B cell (primary cell): ENCODE measurements at regions not wholly inside any gene's neighbourhood (a gene's known extent, or its start where the extent isn't known, plus 50 kb on each side); places are given as distances from the start of the nearest gene placed in this dataset.

ENCODE experiments used
- ATAC-seq: fragments of 200-7000 bp; cut with Tn5 transposase; one replicate; pipeline ENCODE4 v1.10.0; 2021; ENCODE audit warnings: low read depth, mild to moderate bottlenecking, moderate number of reproducible peaks, moderate library complexity
- CTCF ChIA-PET: fragments of 350-600 bp; sonication (Branson Sonifier 250); formaldehyde crosslinking; loops from one replicate; lab custom pipeline; 2021; ENCODE audit warnings: antibody characterized with exemption, inconsistent platforms; lab: Charles Lee
- POLR2A ChIA-PET: fragments of 350-600 bp; sonication (Branson Sonifier 250); formaldehyde crosslinking; loops from one replicate; lab custom pipeline; 2021; ENCODE audit warnings: antibody characterized with exemption; lab: Charles Lee
- DNase-seq: peaks from one replicate; pipeline ENCODE4 v3.0.0; 2013
- H2AFZ ChIP-seq: 2 replicates; pipeline ENCODE4 v1.6.1; 2012; ENCODE audit warnings: mild to moderate bottlenecking, low read depth, low read length; ENCODE audit not compliant: insufficient read depth, poor library complexity, severe bottlenecking
- H3K27ac ChIP-seq, 2 donors: 1 replicate in 1 of 2; 2 replicates in 1 of 2; pipeline ENCODE4 v1.5.1; 2012 to 2013; ENCODE audit warnings: low read length in 2 of 2, mild to moderate bottlenecking in 2 of 2, moderate library complexity in 1 of 2
- H3K27me3 ChIP-seq, 4 experiments: fragments of 200-600 bp in 1 of 4; sonication (generic) in 1 of 4; replicated peaks in 1 of 4; 1 replicate in 2 of 4; 2 replicates in 2 of 4; pipeline versions ENCODE4 v1.6.1 to v1.7.0; 2013 to 2016; ENCODE audit warnings: low read length in 3 of 4, mild to moderate bottlenecking in 2 of 4, mixed read lengths in 1 of 4, moderate library complexity in 1 of 4; ENCODE audit not compliant: insufficient read depth in 4 of 4, control insufficient read depth in 3 of 4; ENCODE audit errors: control extremely low read depth in 1 of 4
- H3K36me3 ChIP-seq, 2 experiments: replicated peaks in 1 of 2; 1 replicate in 1 of 2; 2 replicates in 1 of 2; pipeline versions ENCODE4 v1.6.1 to v1.7.1; 2013; ENCODE audit warnings: low read length in 1 of 2; ENCODE audit not compliant: insufficient read depth in 2 of 2, control insufficient read depth in 1 of 2; ENCODE audit errors: control extremely low read depth in 1 of 2, extremely low read depth in 1 of 2
- H3K4me1 ChIP-seq, 2 donors: fragments of 200-600 bp in 1 of 2; sonication (generic) in 1 of 2; 1 replicate in 1 of 2; 2 replicates in 1 of 2; pipeline versions ENCODE4 v1.5.1 to v1.6.1; 2013 to 2017; ENCODE audit warnings: low read length in 2 of 2; ENCODE audit not compliant: control insufficient read depth in 2 of 2, insufficient read depth in 2 of 2
- H3K4me2 ChIP-seq: replicated peaks from 2 replicates; pipeline ENCODE3; 2012; ENCODE audit warnings: mild to moderate bottlenecking, low read depth, low read length; ENCODE audit not compliant: poor library complexity, severe bottlenecking
- H3K4me3 ChIP-seq, 5 experiments: fragments of 200-600 bp in 1 of 5; sonication (generic) in 1 of 5; 1 replicate in 3 of 5; 2 replicates in 2 of 5; pipeline versions ENCODE4 v1.5.1 to v1.7.0; 2011 to 2016; ENCODE audit warnings: low read length in 4 of 5, mild to moderate bottlenecking in 4 of 5, low read depth in 2 of 5, control low read depth in 1 of 5, moderate library complexity in 1 of 5; ENCODE audit not compliant: insufficient read depth in 1 of 5; ENCODE audit errors: control extremely low read depth in 1 of 5, extremely low read depth in 1 of 5
- H3K79me2 ChIP-seq: fragments of 200-600 bp; sonication (generic); one replicate; pipeline ENCODE4 v1.6.0; 2016; ENCODE audit warnings: low read length; ENCODE audit not compliant: control insufficient read depth, insufficient read depth
- H3K9ac ChIP-seq: fragments of 200-600 bp; sonication (generic); 2 replicates; pipeline ENCODE4 v1.6.1; 2017; ENCODE audit warnings: mild to moderate bottlenecking, low read length, moderate library complexity
- H3K9me3 ChIP-seq, 3 donors: one replicate each; pipeline versions ENCODE4 v1.6.1 to v1.7.1; 2013; ENCODE audit warnings: low read length in 2 of 3; ENCODE audit not compliant: control insufficient read depth in 2 of 3, insufficient read depth in 1 of 3; ENCODE audit errors: control extremely low read depth in 1 of 3
- H4K20me1 ChIP-seq: 2 replicates; pipeline ENCODE4 v1.6.0; 2012; ENCODE audit warnings: mild to moderate bottlenecking, low read length; ENCODE audit not compliant: insufficient read depth, control insufficient read depth, poor library complexity, severe bottlenecking
- H3K27ac Mint-ChIP-seq: one replicate; pipeline ENCODE4 v1.8.0; 2021; ENCODE audit warnings: mixed read lengths
- H3K27me3 Mint-ChIP-seq: one replicate; pipeline ENCODE4 v1.8.0; 2021; ENCODE audit warnings: mixed read lengths
- H3K4me1 Mint-ChIP-seq: one replicate; pipeline ENCODE4 v1.8.0; 2021; ENCODE audit warnings: mixed read lengths
- H3K4me3 Mint-ChIP-seq: one replicate; pipeline ENCODE4 v1.8.0; 2021; ENCODE audit warnings: mixed read lengths
- H3K9me3 Mint-ChIP-seq: one replicate; pipeline ENCODE4 v1.8.0; 2022; ENCODE audit warnings: mixed read lengths; ENCODE audit not compliant: insufficient read depth
- CTCF ChIP-seq: fragments of 200-600 bp; IDR thresholded peaks from one replicate; pipeline ENCODE4 v1.8.0; 2022; ENCODE audit warnings: antibody characterized with exemption, mild to moderate bottlenecking
- EZH2 ChIP-seq: IDR thresholded peaks from 2 replicates; pipeline ENCODE4 v1.6.1; 2012; ENCODE audit warnings: borderline replicate concordance, low read depth, mild to moderate bottlenecking, moderate library complexity, low read length; ENCODE audit not compliant: insufficient read depth, poor library complexity, severe bottlenecking
- WGBS: methylation state at CpG from one replicate; pipeline ENCODE4 v1.1.5; 2013; ENCODE audit warnings: missing lambda C conversion rate; ENCODE audit not compliant: insufficient coverage; 5-methylcytosine and 5-hydroxymethylcytosine counted together
- intact Hi-C: fragments of 100-400 bp; cut with micrococcal nuclease; formaldehyde crosslinking; loops from one replicate; pipeline ENCODE4 v1.10.0; 2022

GRCh38 chr20:61173267-61173666, 78.8 kb upstream of the CDH4 start:
- no peak for TF ChIP-seq EZH2
- Mint-ChIP-seq H3K4me3 (no peak overlapping the region), H3K27me3 (no peaks in the 10 kb centered on the region), H3K27ac (no peak overlapping the region), H3K4me1 (no peaks in the 10 kb centered on the region), H3K9me3 (no peaks in the 10 kb centered on the region)
- Histone ChIP-seq H3K4me1 (no peaks in the 10 kb centered on the region), H3K27me3 (peaks cover 0 to 2% (median 0%) of the 10 kb centered on the region in 4 experiments), H3K9me3 (peaks cover 0 to 15% (median 0%) of the 10 kb centered on the region in 3 donors), H3K4me3 (no peak overlapping the region), H4K20me1 (no peaks in the 10 kb centered on the region), H2AFZ (no peak overlapping the region), H3K27ac (no peak overlapping the region), H3K79me2 (no peaks in the 10 kb centered on the region), H3K36me3 (no peaks in the 10 kb centered on the region), H3K9ac (no peak overlapping the region), H3K4me2 (no peak overlapping the region)
- WGBS: 94% methylated on average over 2 of the region's 2 CpGs
- ATAC-seq (no peak), DNase-seq (no peak)
- ChIA-PET POLR2A (no interaction called here), CTCF (no interaction called here)
- intact Hi-C loops: no loop called here

GRCh38 chr20:61173961-61174725, 77.9 kb upstream of the CDH4 start:
- Mint-ChIP-seq H3K4me3 (no peak overlapping the region), H3K27ac (no peak overlapping the region), H3K27me3 (no peaks in the 10 kb centered on the region), H3K4me1 (no peaks in the 10 kb centered on the region), H3K9me3 (no peaks in the 10 kb centered on the region)
- H3K4me2 ChIP-seq: no peak overlapping the region
- POLR2A ChIA-PET: no interaction called here
- intact Hi-C loops: no loop called here
- H3K9me3 ChIP-seq: peaks cover 0 to 19% (median 0%) of the 10 kb centered on the region in 3 donors
- H3K36me3 ChIP-seq: no peaks in the 10 kb centered on the region
- no peak for DNase-seq
- ATAC-seq: no peak
- CTCF ChIA-PET: no interaction called here
- no peaks in the 10 kb centered on the region for H3K27me3 ChIP-seq
- no peak overlapping the region for H3K27ac ChIP-seq
- TF ChIP-seq EZH2 (no peak), CTCF (no peak)
- H3K4me1 ChIP-seq: no peaks in the 10 kb centered on the region
- H3K79me2 ChIP-seq: no peaks in the 10 kb centered on the region
- H4K20me1 ChIP-seq: no peaks in the 10 kb centered on the region
- H2AFZ ChIP-seq: no peak overlapping the region
- H3K9ac ChIP-seq: no peak overlapping the region
- no peak overlapping the region for H3K4me3 ChIP-seq
- WGBS: 95% methylated on average over 4 of the region's 4 CpGs
